MCF 10A (cell line): ENCODE measurements at regions not wholly inside any gene's neighbourhood (a gene's known extent, or its start where the extent isn't known, plus 50 kb on each side); places are given as distances from the start of the nearest gene placed in this dataset.

ENCODE experiments used
- BruUV-seq: library from RNA; stranded (reverse); fragments of 400-500 nt; replicated peaks from 2 replicates; lab custom pipeline; 2021; lab: Mats Ljungman, UMichigan
- CTCF ChIA-PET: fragments of 300-600 bp; sonication (Branson Sonifier 250); formaldehyde crosslinking; extraction: SDS; loops from one replicate; lab custom pipeline; 2021; ENCODE audit warnings: antibody characterized with exemption, inconsistent platforms; lab: Yijun Ruan, JAX
- POLR2A ChIA-PET: fragments of 300-600, 350-650 bp; sonication (Branson Sonifier 250); formaldehyde crosslinking; extraction: SDS; loops from one replicate; lab custom pipeline; 2020; ENCODE audit warnings: antibody characterized with exemption, inconsistent platforms; lab: Yijun Ruan, JAX
- DNase-seq: peaks from one replicate; pipeline ENCODE4 v3.0.0-alpha.2; 2018; ENCODE audit not compliant: unreplicated experiment
- H3K27ac Mint-ChIP-seq: one replicate; pipeline ENCODE4 v1.8.0; 2022; ENCODE audit warnings: mild to moderate bottlenecking, low read depth, mixed read lengths; ENCODE audit not compliant: unreplicated experiment
- H3K27me3 Mint-ChIP-seq: one replicate; pipeline ENCODE4 v1.8.0; 2022; ENCODE audit warnings: mixed read lengths; ENCODE audit not compliant: insufficient read depth, unreplicated experiment
- H3K36me3 Mint-ChIP-seq: one replicate; pipeline ENCODE4 v1.8.0; 2022; ENCODE audit warnings: mild to moderate bottlenecking, moderate library complexity, mixed read lengths; ENCODE audit not compliant: insufficient read depth, unreplicated experiment
- H3K4me1 Mint-ChIP-seq: one replicate; pipeline ENCODE4 v1.8.0; 2022; ENCODE audit warnings: mixed read lengths; ENCODE audit not compliant: insufficient read depth, unreplicated experiment
- H3K4me3 Mint-ChIP-seq: one replicate; pipeline ENCODE4 v1.8.0; 2022; ENCODE audit warnings: mild to moderate bottlenecking, moderate library complexity, mixed read lengths; ENCODE audit not compliant: unreplicated experiment
- H3K9me3 Mint-ChIP-seq: one replicate; pipeline ENCODE4 v1.8.0; 2022; ENCODE audit warnings: mixed read lengths; ENCODE audit not compliant: unreplicated experiment
- CTCF ChIP-seq: fragments of 200-600 bp; IDR thresholded peaks from one replicate; pipeline ENCODE4 v1.8.0; 2022; ENCODE audit warnings: antibody characterized with exemption, mild to moderate bottlenecking; ENCODE audit not compliant: unreplicated experiment
- intact Hi-C: fragments of 100-400 bp; cut with micrococcal nuclease; formaldehyde crosslinking; loops from 2 replicates; pipeline ENCODE4 v1.14.1; 2022

GRCh38 chr6:66340736-66341135 lies 633.7 kb upstream of the EYS start:
- Mint-ChIP-seq H3K4me3 (no peak overlapping the region), H3K9me3 (peaks cover 7% of the 10 kb centered on the region), H3K4me1 (peaks cover 4% of the 10 kb centered on the region), H3K36me3 (no peaks in the 10 kb centered on the region), H3K27me3 (no peaks in the 10 kb centered on the region), H3K27ac (no peak overlapping the region)
- POLR2A ChIA-PET: no interaction called here
- CTCF ChIA-PET: no interaction called here
- no peak for TF ChIP-seq CTCF
- DNase-seq: no peak
- intact Hi-C loops: no loop called here
- BruUV-seq: no TSS peak

GRCh38 chr6:66336176-66336575 lies 629.1 kb upstream of the EYS start:
- H3K36me3 Mint-ChIP-seq: no peaks in the 10 kb centered on the region
- H3K27me3 Mint-ChIP-seq: no peaks in the 10 kb centered on the region
- no peak for DNase-seq
- peaks cover 7% of the 10 kb centered on the region for H3K9me3 Mint-ChIP-seq
- no peak overlapping the region for H3K4me3 Mint-ChIP-seq
- POLR2A ChIA-PET: interaction anchor here (0.6 kb wide), 1 partner anchor 41 kb away, joined by 3 read pairs; no protein-coding TSS in a partner anchor
- no peak for TF ChIP-seq CTCF
- H3K4me1 Mint-ChIP-seq: peaks cover 4% of the 10 kb centered on the region
- intact Hi-C loops: no loop called here
- no TSS peak for BruUV-seq
- CTCF ChIA-PET: interaction anchor here (0.7 kb wide), 1 partner anchor 143 kb away, joined by 3 read pairs; no protein-coding TSS in a partner anchor
- no peak overlapping the region for H3K27ac Mint-ChIP-seq

GRCh38 chr6:66328200-66328599 lies 621.2 kb upstream of the EYS start:
- no peaks in the 10 kb centered on the region for H3K27me3 Mint-ChIP-seq
- no peaks in the 10 kb centered on the region for H3K9me3 Mint-ChIP-seq
- H3K4me1 Mint-ChIP-seq: peaks cover 6% of the 10 kb centered on the region
- H3K4me3 Mint-ChIP-seq: no peak overlapping the region
- POLR2A ChIA-PET: no interaction called here
- intact Hi-C loops: no loop called here
- no TSS peak for BruUV-seq
- CTCF ChIA-PET: interaction anchor here (0.5 kb wide), 1 partner anchor 1827 kb away, joined by 4 read pairs; no protein-coding TSS in a partner anchor
- DNase-seq: no peak
- TF ChIP-seq CTCF: no peak
- H3K27ac Mint-ChIP-seq: no peak overlapping the region
- no peaks in the 10 kb centered on the region for H3K36me3 Mint-ChIP-seq

- intact Hi-C loops: no loop called here
These were observed 619.2 kb upstream of the EYS start for GRCh38 chr6:66326228-66326627.

More at GRCh38 chr6:66326228-66326627, 619.2 kb upstream of the EYS start:
- no peak for DNase-seq
- no peak for TF ChIP-seq CTCF
- Mint-ChIP-seq H3K27me3 (no peaks in the 10 kb centered on the region), H3K36me3 (no peaks in the 10 kb centered on the region), H3K4me3 (no peak overlapping the region), H3K4me1 (peaks cover 6% of the 10 kb centered on the region), H3K27ac (no peak overlapping the region), H3K9me3 (no peaks in the 10 kb centered on the region)
- BruUV-seq: no TSS peak
- CTCF ChIA-PET: no interaction called here
- POLR2A ChIA-PET: no interaction called here
